ENCODE measurements at regions not wholly inside any gene's neighbourhood (a gene's known extent, or its start where the extent isn't known, plus 50 kb on each side); places are given as distances from the start of the nearest gene placed in this dataset.

DNA sequence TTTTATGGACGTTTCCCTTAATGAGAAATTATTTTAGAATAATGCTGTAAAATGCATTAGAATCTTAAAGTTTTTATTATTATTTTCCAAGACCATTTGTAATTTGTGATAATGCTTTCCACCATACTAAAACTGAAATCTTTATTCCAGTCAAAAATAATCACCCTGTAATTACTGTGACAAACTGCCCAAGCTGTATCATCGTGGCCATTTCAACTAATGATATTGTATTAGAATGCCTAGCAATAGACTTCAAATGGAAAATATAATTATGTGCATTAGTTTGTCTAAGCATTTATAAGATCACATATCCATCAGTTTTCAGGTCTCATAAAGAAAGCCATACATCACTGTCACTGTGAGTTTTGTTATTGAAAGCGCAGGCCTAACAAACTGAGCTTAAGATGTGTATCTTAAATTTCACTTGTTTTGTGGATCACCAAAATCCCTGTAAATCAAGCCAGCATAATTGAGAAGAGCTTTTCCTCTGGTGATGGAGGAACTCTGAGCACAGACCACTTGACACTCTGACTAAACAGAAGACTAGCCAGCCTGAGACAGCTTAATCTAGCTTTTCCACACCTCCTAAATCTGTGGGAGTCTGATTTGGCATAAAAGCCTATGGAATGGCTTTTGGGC is 1312.2 kb upstream of the ACVR2A start:
- DNase-seq = no peak

DNA sequence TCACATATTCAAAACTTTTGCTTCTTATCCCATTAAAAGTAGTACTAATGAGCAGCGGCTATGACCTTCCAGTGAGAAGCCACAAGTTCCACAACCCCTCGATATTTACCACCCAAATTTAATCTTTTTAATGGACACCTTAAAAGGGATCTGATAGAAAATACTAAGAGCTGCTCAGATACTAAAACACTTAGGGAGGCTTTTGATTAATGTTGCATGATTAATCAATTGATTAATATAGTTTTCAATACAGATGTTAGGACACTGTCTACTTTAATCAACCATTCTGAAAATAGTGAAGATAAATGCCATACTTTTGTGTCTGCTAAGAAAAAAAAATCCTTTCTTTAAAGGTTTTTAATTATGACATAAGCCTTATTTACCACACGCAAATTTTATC is 1312.8 kb upstream of the ACVR2A start:
- no peak for DNase-seq

DNA sequence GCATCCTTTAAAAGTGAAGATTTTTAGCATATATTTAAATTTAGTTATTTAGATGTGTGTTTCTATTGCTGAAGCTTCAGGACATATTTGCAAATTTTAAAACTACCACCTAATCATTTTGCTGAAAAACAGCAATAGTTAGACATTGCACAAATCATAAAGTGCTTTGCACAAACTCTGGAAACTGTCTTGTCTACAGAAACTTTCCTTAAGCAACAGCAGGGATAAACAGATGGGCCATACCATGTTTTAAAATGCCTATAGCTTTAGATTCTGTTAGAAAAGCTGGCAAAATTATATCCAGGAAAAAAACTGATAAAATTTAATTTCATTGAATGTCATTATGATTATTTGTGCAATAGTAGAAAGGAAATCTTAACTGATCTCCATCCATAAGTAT is 1313.9 kb upstream of the ACVR2A start:
- no peak for DNase-seq

DNA sequence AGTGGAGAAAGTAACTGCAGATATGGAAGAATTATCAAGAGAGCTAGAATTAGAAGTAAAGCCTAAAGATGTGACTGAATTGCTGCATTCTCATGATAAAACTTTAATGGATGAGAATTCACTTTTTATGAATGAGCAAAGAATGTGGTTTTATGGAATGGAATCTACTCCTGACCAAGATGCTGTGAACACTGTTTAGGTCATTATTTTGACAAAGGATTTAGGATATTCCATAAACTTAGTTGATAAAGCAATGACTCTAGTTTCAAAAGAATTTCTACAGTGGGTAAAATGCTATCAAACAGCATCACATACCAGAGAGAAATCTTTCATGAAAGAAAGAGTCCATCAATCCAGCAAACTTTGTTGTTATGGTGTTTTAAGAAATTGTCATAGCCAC is 1317.7 kb upstream of the ACVR2A start:
- DNase-seq = no peak

DNA sequence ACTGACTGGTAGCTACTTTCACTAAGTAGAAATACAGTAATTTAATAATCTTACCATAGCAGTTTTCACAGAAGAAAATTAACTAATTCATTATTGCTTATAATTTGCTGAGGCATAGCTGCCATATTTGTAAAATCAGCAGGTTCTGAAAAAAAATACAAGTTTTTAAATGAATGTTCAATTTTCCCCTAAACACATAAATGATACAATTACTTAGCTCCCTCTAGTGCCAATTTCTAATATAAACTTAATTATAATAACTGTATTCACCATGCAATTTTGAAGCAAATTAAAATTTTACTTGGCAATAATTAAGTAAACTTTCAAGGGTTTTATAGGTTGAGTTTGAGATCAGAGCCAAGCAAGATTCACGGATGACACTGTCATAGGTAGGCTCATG is 1321.6 kb upstream of the ACVR2A start:
- DNase-seq = no peak

DNA sequence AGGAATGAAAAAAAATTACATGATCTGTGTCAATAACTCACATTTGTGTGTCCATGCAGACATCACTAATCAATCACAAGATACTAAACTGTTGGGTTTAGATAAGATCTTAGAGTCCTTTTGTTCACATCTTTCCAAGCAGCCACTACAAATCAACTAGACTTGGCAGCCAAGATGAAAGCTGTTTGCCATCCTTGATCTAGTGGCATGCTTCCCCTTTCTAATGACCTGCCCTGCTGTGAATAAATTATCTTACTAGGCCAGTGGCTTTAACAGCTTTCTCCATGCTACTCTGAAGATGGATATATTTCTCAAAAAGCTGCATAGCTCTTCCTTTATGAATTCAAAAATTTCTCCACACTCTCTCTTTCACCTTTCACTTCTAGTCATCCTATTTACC is 1338.0 kb upstream of the ACVR2A start:
- no peak for DNase-seq

DNA sequence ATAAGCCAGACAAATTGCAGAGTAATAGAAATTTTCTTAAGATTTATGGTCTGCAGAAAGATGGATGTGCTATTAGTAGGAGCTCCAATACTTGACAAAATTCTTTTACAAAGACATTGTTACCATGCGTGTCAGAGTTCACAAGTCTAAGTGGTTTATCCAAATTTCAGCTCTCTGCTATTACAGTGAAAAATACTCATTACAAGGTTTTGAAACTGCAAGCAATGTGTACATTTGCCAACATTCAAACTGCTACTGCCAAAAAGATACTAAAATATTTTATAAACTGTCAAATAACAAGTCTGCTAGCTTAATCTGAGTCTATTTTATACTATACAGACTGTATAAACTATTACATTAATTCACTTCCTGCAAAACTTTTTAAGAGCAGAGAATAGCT is 1341.5 kb upstream of the ACVR2A start:
- no peak for DNase-seq

DNA sequence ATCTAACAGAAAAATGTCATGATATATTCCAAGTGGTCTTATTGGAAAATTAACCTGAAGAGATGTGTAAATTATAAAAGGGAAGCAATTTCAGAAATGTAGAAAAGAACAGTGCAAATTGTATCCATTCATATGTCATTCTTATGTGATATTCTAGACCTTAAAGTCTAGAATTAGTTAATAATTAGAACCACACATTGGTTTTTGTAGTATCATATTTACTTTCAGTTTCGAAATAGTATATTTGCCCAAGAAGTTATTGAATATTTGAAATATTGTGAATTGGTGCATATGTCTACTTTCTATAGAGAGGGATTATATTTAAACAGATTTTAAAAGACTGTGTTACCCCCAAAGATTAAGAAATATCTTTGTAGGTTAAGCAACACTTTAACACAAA is 1348.6 kb upstream of the ACVR2A start:
- no peak for DNase-seq

DNA sequence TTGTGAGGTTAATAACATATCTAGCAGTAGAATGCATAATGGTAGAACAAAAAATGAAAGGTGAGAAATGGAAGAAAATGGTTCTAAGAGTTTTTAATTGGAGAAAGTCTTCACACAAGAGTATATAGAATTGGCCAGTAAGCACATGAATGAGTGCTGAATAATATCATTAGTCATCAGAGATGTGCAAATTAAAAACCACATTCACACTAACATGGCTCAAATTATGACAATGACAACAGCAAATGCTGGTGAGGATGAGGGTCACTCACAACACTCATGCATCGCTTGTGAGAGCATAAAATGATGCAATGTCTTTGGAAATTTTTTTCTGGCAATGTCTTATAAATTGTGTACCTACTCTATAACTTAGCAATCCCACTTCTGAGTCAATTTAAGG is 1355.4 kb upstream of the ACVR2A start:
- no peak for DNase-seq

DNA sequence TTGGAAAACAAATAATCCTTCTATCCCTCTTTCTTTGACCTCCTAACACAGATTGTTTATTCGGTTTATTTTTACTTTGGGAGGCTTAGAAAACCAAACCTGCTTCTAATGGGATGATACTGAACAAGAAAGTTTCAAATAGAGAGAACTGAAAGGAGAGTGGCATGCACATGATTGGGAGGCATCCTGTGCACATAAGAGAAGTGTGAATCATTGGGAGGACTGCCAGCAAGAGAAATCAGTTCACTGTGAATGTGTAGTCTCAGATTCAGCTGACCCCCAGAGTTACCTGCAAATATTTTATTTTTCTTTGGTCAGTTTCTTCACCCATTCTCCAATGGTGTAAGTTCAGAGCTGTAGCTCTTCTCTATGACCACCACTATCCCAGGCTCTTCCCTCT is 1363.2 kb upstream of the ACVR2A start:
- no peak for DNase-seq

DNA sequence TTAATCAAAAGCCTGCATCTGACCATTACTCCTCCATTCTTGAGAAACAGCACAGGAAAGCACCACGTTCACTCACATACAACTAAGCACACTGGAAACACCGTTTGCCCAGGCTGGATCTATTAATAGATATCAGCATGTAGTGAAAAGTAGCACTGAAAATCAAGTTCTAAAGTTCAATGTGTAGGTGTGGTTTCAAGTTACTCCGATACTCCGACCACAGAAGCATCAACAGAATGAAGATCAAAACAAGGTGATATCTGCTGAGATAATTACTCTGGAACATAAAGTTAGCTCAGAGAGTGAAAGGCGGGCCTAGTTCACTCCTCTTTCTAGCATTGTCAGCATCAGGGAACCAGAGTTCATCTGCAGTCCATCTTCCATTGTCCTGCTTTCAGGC is 1367.4 kb upstream of the ACVR2A start:
- no peak for DNase-seq

DNA sequence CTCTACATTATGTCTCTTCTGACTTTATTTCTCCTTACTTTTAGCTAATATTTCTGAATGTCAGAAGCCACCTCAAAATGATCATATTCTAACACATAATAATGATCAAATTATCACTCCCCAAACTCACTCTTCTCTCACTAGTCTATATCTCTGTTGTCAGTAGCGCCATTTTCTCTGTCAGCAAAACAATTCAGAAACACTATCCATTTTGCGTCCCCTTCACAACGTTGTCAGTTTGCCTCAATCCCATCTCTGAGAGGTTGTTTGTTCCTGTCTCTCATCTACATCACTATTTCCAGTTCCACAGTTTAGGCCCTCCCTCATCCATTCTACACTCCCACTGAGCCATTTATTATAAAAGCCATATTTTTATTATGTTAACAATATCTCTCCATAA is 1376.3 kb upstream of the ACVR2A start:
- DNase-seq = no peak

DNA sequence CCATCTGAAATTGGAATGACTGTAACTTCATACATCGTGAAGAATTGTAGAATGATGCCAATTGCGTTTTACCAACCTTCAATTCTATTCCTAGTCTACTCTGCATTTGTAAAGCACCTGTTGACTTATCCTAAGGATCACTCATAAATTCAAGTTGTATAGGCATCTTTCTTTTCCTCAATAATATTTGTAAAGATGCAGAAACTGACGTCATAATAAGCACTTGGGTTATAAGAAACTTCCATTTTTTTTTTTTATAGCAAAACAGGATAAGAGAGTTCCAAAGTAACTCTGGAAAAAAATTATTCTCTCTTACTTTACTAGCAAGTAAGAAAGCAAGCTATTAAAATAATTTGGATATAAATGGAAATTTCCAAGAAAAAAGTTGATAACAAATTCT is 1377.4 kb upstream of the ACVR2A start:
- no peak for DNase-seq

DNA sequence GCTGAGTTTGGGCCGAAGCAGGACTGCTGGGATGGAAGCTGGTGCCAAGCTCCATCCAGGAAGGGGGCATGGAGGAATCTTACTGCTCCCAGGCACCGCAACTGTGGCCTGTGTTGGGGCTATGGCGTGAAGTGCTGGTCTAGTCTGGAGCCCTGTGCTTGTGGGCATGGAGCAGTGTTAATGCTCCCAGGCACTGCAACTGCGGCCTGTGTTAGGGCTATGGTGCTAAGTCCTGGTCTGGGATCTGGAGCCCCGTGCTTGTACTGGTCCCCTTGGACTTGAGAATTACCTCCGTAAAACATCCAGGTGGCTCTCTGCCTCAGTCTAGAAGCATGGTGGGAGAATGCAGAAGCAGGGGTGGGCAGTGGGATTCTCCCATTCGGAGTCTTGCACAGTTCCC is 1379.4 kb upstream of the ACVR2A start:
- no peak for DNase-seq

DNA sequence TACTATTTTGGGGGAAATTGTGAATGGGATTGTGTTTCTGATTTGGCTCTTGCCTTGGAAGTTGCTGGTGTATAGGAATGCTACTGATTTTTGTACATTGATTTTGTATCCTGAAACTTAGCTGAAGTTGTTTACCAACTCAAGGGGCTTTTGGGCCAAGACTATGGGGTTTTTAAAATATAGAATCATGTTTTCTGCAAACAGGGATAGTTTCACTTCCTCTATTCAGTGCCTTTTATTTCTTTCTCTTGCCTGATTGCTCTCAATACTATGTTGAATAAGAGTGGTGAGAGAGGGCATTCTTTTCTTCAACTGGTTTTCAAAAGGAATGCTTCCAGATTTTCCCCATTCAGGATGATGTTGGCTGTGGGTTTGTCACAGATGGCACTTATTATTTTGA is 1383.8 kb upstream of the ACVR2A start:
- DNase-seq = no peak

DNA sequence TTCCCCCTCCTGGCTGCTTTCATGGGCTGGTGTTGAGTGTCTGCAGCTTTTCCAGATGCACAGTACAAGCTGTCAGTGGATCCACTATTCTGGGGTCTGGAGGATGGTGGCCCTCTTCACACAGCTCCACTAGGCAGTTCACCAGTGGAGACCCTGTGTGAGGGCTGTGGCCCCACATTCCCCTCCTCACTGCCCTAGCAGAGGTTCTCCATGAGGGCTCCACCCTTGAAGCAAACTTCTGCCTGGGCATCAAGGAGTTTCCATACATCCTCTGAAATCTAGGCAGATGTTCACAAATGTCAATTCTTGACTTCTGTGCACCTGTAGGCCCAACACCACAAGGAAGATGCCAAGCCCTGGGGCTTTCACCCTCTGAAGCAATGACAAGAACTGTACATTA is 1386.2 kb upstream of the ACVR2A start:
- no peak for DNase-seq

DNA sequence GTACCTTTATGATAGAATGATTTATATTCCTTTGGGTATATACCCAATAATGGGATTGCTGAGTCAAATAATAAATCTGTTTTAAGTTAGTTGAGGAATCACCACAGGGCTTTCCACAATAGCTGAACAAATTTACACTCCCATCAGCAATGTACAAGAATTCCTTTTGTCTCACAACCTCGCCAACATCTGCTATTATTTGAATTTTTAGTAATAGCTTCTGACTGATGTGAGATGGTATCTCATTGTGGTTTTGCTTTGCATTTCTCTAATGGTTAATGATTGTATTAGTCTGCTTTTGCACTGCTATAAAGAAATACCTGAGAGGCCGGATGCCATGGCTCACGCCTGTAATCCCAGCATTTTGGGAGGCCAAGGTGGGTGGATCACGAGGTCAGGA is 1387.6 kb upstream of the ACVR2A start:
- DNase-seq = no peak

DNA sequence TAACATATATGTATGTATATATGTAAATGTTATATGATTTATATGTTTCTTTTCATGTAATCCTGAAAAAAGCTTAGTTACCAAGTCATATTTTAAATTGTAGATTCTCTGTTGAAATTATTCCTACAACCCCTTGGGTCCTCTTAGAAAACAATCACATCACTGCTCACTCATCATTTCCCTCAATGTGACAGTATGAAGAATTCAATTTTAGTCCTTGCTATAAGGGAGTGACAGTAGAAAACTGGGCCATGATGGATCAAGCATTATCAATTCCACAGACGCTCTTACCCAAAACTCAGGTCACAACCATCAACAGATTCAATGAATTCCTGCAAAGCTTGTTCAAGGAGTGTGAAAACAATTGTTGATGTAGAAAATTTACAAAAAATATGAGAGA is 1389.5 kb upstream of the ACVR2A start:
- no peak for DNase-seq

DNA sequence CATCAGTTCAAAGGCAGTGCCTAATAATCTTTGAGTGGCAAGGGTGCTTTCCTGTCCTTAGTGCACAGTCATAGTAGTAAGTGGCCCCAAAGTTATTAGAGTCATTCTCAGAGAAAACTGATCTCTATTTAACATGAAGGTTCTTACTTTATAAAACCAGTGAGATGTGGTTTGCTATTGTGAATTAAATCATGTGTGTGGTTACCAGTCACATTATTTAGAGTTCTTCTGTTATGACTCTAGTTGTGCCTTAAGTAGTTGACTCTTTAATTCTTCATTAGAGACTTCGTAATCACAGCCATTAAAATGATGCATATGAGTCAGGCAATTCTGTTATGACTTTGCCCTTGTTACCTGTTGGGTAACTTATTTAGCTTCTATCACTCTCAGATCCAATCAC is 1392.9 kb upstream of the ACVR2A start:
- no peak for DNase-seq

DNA sequence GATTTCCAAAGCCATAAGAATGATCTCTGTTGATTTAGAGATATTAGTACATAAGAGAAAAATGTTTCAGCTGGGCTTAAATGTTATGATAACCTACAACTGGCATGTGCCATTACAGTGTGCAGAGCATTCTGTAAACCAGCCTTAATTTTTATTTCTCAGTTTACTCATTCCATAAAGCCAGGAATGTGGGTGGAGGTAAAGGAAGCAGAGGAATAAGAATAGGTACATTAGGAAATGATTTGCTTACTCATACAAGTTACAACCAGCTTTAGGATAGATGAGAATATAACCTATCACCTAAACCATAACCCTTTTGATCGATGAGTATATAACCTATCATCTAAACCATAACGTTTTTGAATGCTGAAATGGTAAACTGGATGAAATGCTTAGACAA is 1394.7 kb upstream of the ACVR2A start:
- no peak for DNase-seq

DNA sequence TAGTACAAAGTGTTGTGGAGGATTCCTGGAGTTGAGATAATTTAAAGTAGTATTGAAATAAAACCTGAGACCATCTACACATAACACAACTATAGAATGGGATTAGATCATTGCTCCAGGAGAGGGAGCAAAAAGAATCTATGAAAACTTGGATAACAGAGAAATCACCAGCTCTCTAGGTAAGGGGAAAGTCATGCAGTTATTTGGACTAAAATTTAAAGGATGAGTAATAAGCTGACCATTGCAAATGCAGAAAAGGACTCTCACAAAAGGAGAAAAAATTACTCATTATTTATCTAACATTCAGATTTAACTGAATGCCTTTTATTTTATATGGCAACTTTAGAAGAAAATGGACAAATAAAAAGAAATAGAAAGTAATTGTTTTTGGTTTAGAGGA is 1399.8 kb upstream of the ACVR2A start:
- DNase-seq = no peak

DNA sequence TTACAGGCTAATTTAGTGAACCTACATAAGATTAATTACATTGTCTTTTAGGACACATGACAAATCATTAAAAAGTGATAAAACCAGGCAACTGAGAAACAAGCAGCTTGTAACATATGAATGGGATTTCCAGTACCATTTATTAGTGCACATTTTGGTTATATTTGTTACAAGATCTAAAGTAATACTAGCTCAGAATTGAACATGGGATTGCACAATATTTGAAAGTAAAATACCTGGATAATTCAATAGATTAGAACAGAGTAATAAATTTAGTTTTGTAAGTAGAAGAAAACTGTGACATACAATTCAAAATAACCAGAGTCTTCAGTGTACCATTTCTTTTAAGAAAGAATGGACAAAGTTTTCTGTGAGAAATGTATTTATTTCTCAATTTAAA is 1400.7 kb upstream of the ACVR2A start:
- no peak for DNase-seq

DNA sequence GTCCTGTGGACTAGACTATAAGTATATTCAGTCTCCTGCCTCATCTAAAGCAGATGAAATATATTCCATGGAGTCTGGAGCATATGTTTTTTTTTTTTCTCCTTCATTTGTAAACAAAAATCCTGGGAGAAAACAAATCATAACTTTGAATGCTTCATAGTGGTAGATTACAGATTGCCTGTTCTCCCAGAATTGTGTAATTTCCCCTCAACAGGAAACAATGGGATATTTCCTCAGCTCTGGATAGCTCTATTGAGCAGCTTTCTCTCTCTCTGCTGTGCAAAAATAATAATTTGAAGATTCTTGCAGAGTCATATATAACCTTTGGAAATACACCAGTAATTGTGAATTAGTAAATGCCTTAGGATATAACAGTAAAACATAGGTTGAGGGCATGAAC is 1406.6 kb upstream of the ACVR2A start:
- no peak for DNase-seq

DNA sequence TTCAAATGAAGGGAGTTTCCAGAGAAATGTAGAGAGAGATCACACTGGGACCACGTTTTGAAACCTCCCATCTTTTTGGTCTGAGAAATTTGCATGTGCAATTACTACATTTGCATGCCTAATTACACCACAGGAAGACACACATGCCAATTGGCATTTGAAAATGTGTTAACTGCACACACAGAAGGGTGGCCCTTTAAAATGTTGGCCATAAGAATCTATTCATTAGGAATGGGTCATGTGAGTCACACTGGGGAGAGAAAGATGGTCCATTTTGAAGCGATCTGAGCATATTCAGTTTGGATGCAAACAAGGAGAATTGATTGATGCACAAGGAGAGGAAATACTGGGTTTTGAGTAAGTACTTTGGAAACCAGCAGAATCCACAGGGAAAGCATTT is 1407.1 kb upstream of the ACVR2A start:
- no peak for DNase-seq

DNA sequence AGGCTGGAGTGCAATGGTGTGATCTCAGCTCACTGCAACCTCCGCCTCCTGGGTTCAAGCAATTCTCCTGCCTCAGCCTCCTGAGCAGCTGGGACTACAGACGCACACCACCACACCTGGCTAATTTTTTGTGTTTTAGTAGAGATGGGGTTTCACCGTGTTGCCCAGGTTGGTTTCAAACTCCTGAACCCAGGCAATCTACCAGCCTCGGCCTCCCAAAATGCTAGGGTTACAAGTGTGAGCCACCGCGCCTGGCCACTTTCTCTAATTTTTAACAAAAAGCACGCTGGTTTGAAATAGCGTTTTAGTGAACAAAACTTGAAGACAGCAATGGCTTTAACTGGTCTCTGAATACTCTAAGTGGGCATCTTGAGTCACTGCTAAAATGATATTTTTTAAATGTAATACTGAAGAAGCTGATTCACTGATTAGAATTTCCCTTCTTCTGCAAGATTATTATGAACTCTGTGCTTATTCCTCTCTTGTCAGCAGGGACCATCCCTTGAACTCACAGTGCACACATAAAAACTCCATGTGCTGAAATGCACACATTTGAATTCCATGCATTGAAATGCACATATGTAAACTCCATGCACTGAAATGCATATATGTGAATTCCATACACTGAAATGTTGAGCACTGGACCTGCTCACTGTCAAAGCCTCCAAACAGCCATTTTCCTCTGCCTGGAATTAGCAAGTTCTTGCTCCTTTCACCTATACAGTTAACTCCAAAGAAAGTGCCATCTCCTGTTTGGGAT is 1411.5 kb upstream of the ACVR2A start:
- DNase-seq = no peak
